ENCODE measurements at regions not wholly inside any gene's neighbourhood (a gene's known extent, or its start where the extent isn't known, plus 50 kb on each side); places are given as distances from the start of the nearest gene placed in this dataset.

GRCh38 chr5:96282020-96282419 lies 151.0 kb downstream of the PCSK1 start:
- no peak for DNase-seq

GRCh38 chr5:96280946-96281393 lies 152.1 kb downstream of the PCSK1 start:
- no peak for DNase-seq

GRCh38 chr5:96279801-96280542 lies 153.1 kb downstream of the PCSK1 start:
- no peak for DNase-seq

GRCh38 chr5:96278981-96279380 lies 154.1 kb downstream of the PCSK1 start:
- no peak for DNase-seq

GRCh38 chr5:96275051-96275450 lies 158.0 kb downstream of the PCSK1 start:
- DNase-seq, result no peak

- no peak for DNase-seq
Observed at GRCh38 chr5:96265487-96265886, 167.6 kb downstream of the PCSK1 start.

GRCh38 chr5:96264047-96264446 lies 169.0 kb downstream of the PCSK1 start:
- DNase-seq, result no peak

- no peak for DNase-seq
Observed at GRCh38 chr5:96262105-96262504, 170.9 kb downstream of the PCSK1 start.

GRCh38 chr5:96260009-96260408 lies 173.0 kb downstream of the PCSK1 start:
- no peak for DNase-seq

- DNase-seq, result no peak
Observed at GRCh38 chr5:96259151-96259772, 173.8 kb downstream of the PCSK1 start.

GRCh38 chr5:96258692-96259091 lies 174.4 kb downstream of the PCSK1 start:
- no peak for DNase-seq

GRCh38 chr5:96257904-96258303 lies 175.1 kb downstream of the PCSK1 start:
- no peak for DNase-seq

- no peak for DNase-seq
Observed at GRCh38 chr5:96256795-96257470, 176.1 kb downstream of the PCSK1 start.

GRCh38 chr5:96254980-96255691 lies 177.9 kb downstream of the PCSK1 start:
- no peak for DNase-seq

GRCh38 chr5:96253140-96253539 lies 179.9 kb downstream of the PCSK1 start:
- DNase-seq, result no peak

GRCh38 chr5:96252596-96252995 lies 180.5 kb downstream of the PCSK1 start:
- no peak for DNase-seq

GRCh38 chr5:96250782-96251181 lies 182.3 kb downstream of the PCSK1 start:
- no peak for DNase-seq

GRCh38 chr5:96248131-96248530 lies 184.9 kb downstream of the PCSK1 start:
- DNase-seq, result no peak

- no peak for DNase-seq
Observed at GRCh38 chr5:96247708-96248107, 185.3 kb downstream of the PCSK1 start.

- DNase-seq, result no peak
Observed at GRCh38 chr5:96247097-96247701, 185.8 kb downstream of the PCSK1 start.

- no peak for DNase-seq
Observed at GRCh38 chr5:96245140-96246091, 187.6 kb downstream of the PCSK1 start.

- DNase-seq, result no peak
Observed at GRCh38 chr5:96244696-96245095, 188.4 kb downstream of the PCSK1 start.

Data from NCI-H1105 (cell line).